BE2C (cell line): ENCODE measurements at regions not wholly inside any gene's neighbourhood (a gene's known extent, or its start where the extent isn't known, plus 50 kb on each side); places are given as distances from the start of the nearest gene placed in this dataset.

Source experiments
- DNase-seq: peaks from one replicate; pipeline ENCODE4 v3.0.0-alpha.2; 2020
- H3K27me3 ChIP-seq: fragments of 250-450 bp; sonication (Bioruptor Pico); 2 replicates; pipeline ENCODE4 v1.5.1; 2020; ENCODE audit warnings: mild to moderate bottlenecking
- H3K36me3 ChIP-seq: fragments of 250-450 bp; sonication (Bioruptor Pico); 2 replicates; pipeline ENCODE4 v1.5.1; 2020; ENCODE audit warnings: mild to moderate bottlenecking
- H3K4me1 ChIP-seq: fragments of 250-450 bp; sonication (Bioruptor Pico); 2 replicates; pipeline ENCODE4 v1.5.1; 2020
- H3K4me3 ChIP-seq: 2 replicates; pipeline ENCODE4 v1.5.1; 2011; ENCODE audit warnings: low read depth, low read length
- H3K9me3 ChIP-seq: fragments of 250-450 bp; sonication (Bioruptor Pico); 2 replicates; pipeline ENCODE4 v1.5.1; 2020
- TF ChIP-seq, protein P1 (sequence below): IDR thresholded peaks from 2 replicates; pipeline ENCODE4 v1.5.1; 2012; ENCODE audit warnings: mild to moderate bottlenecking, low read depth, low read length

DNA sequence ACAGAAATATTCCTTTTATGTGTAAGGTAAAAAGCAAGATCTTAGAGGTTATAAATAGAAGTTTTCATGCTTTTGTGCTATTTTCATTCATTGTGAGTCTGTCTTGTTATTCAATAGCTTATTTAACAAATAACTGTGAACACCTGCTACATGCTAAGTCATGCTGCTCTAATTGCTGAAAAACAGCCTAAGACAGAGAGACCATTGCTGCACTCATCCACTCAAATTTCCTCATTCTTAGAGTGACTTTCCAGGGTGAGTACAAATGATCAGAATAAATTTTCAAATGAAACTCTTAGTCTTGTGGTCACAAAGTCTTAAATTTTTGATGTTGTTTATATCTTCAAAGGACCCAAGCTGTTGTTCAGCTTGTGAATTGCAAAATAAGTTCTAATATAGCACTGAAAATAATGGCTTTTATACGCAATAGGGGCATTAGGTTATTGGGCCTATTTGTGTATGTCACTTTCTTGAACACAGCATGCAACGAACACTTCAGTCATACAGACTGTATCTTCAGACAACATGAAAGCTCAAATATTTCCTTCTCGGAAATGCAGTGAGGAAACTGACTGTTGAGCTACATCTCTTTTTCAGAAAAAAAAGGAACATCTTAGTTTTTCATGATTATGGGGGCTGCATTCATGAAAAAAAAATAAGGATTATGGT, 247.9 kb upstream of the PCDH15 start:
- no peak for DNase-seq
- H3K4me1 ChIP-seq, result peaks cover 4% of the 10 kb centered on the region; the same call in 1 of the 2 replicates
- TF ChIP-seq, protein P1, sequence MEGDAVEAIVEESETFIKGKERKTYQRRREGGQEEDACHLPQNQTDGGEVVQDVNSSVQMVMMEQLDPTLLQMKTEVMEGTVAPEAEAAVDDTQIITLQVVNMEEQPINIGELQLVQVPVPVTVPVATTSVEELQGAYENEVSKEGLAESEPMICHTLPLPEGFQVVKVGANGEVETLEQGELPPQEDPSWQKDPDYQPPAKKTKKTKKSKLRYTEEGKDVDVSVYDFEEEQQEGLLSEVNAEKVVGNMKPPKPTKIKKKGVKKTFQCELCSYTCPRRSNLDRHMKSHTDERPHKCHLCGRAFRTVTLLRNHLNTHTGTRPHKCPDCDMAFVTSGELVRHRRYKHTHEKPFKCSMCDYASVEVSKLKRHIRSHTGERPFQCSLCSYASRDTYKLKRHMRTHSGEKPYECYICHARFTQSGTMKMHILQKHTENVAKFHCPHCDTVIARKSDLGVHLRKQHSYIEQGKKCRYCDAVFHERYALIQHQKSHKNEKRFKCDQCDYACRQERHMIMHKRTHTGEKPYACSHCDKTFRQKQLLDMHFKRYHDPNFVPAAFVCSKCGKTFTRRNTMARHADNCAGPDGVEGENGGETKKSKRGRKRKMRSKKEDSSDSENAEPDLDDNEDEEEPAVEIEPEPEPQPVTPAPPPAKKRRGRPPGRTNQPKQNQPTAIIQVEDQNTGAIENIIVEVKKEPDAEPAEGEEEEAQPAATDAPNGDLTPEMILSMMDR, result no peak
- H3K36me3 ChIP-seq, result no peaks in the 10 kb centered on the region
- no peaks in the 10 kb centered on the region for H3K27me3 ChIP-seq
- no peak overlapping the region for H3K4me3 ChIP-seq
- no peaks in the 10 kb centered on the region for H3K9me3 ChIP-seq

DNA sequence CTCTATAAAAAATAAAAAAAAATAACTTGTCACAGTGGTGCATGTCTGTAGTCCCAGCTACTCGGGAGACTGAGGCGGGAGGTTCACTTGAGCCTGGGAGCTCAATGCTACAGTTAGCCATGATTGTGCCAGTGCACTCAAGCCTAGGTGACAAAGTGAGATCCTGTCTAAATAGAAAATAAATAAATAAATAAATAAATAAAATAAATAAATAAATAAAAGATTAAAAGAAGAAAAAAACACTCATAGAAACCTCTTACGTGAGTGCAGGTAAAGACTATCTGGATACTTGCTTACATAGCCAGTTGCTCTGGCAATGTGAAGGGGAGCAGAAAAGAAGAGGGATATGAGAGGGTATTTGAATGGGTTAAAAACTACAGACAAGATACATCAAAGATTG, 242.5 kb upstream of the PCDH15 start:
- H3K4me1 ChIP-seq, result peaks cover 4% of the 10 kb centered on the region; the same call in 1 of the 2 replicates
- no peaks in the 10 kb centered on the region for H3K36me3 ChIP-seq
- no peaks in the 10 kb centered on the region for H3K9me3 ChIP-seq
- no peaks in the 10 kb centered on the region for H3K27me3 ChIP-seq
- no peak for DNase-seq
- TF ChIP-seq, protein P1, result no peak
- H3K4me3 ChIP-seq, result no peak overlapping the region

DNA sequence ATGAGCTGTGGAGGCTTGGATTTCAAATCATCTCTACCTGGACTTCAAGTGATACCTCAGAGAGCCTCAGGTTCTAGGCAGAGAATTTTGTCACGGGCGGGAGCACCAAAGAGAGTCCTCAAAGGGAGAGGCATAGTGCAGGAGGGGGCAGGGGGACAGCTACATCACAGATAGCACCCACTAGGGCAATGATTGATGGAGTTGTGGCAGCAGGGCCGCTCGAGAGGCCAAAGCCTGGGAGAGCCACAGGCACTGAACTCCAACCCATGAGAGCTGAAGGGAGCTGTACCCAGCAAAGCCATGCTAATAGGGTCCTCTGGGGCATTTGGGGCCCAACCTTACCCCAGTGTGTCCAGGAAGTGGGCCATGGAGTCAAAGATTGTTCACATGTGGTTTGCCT, 232.0 kb upstream of the PCDH15 start:
- H3K4me3 ChIP-seq, result no peak overlapping the region
- H3K36me3 ChIP-seq, result no peaks in the 10 kb centered on the region
- no peaks in the 10 kb centered on the region for H3K27me3 ChIP-seq
- H3K9me3 ChIP-seq, result no peaks in the 10 kb centered on the region
- H3K4me1 ChIP-seq, result no peaks in the 10 kb centered on the region
- TF ChIP-seq, protein P1, result no peak
- no peak for DNase-seq

DNA sequence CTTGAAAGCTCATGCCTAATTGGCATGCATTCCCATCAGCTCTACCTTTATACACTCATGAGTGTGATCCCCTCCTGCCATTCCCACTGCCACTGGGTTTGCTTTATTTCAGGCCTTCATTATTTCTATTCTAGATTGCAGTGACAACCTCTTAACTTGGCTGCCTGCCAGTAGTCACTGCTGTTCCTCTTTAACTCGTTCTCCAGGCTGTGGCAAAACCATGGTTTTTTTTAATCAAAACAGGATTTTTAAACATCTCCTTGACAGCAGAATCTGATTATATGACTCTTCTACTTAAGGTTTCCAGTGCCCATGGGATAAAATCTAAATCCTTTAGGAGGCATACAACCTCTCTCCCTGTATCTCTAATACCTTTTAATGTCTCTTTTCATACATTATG, 223.7 kb upstream of the PCDH15 start:
- H3K9me3 ChIP-seq, result no peaks in the 10 kb centered on the region
- no peaks in the 10 kb centered on the region for H3K27me3 ChIP-seq
- peaks cover 6% of the 10 kb centered on the region for H3K4me1 ChIP-seq
- TF ChIP-seq, protein P1, result no peak
- H3K36me3 ChIP-seq, result no peaks in the 10 kb centered on the region
- peak; percentile 67 for DNase-seq
- H3K4me3 ChIP-seq, result peak overlapping the region; percentile 20; the same call in 1 of the 2 replicates

DNA sequence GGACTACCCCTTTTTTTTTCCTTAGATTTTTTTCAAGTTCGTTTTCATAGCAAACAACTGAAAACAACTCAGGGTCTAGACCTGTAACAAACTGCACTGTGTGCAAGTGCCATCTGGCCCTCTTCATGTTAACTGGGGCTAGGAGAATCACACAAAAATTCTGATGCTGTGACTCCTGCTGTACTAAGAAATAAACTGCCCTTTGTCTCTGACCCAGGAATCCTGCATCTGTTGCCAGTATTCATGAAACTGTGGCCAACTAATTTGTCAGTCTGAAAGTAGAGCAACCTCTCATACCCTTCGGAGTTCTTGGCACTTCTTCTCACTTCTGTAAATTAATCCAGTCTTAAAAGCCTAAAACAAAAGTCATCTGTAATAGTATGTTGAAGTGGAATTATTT, 218.4 kb upstream of the PCDH15 start:
- no peak for DNase-seq
- H3K27me3 ChIP-seq, result no peaks in the 10 kb centered on the region
- TF ChIP-seq, protein P1, result no peak
- H3K36me3 ChIP-seq, result no peaks in the 10 kb centered on the region
- H3K4me1 ChIP-seq, result no peaks in the 10 kb centered on the region
- H3K4me3 ChIP-seq, result no peak overlapping the region
- no peaks in the 10 kb centered on the region for H3K9me3 ChIP-seq

DNA sequence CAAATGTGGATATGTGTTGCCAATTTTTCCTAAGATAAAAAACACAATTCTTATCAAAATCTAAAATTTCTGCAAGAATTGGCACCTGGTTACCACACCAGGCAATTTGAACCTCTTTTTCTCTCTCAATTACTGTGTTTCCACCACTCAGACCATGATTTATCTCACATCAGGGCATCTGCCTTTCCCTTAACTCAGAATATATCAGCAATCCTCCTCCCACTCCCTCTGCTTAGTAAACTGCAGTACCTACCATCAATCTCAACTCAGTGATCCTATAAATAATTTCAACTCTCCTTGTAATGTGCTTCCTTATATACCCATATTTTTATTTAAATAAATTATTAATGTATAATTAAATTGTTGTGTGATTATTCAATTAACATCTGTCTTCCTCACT, 212.3 kb upstream of the PCDH15 start:
- Histone ChIP-seq H3K36me3 (no peaks in the 10 kb centered on the region), H3K4me3 (no peak overlapping the region), H3K9me3 (no peaks in the 10 kb centered on the region), H3K4me1 (no peaks in the 10 kb centered on the region; the same call in 1 of the 2 replicates), H3K27me3 (no peaks in the 10 kb centered on the region)
- no peak for DNase-seq
- TF ChIP-seq, protein P1, result no peak
